GM10266 (cell line): ENCODE measurements at regions not wholly inside any gene's neighbourhood (a gene's known extent, or its start where the extent isn't known, plus 50 kb on each side); places are given as distances from the start of the nearest gene placed in this dataset.
A peak's percentile ranks its signal among the peaks of the same experiment; 100 is the strongest.

ENCODE experiments used
- DNase-seq: peaks from one replicate; pipeline ENCODE4 v3.0.0; 2012; ENCODE audit errors: extremely low spot score
- CTCF ChIP-seq: IDR thresholded peaks from 2 replicates; pipeline ENCODE4 v1.5.1; 2012; ENCODE audit warnings: mild to moderate bottlenecking, low read depth; ENCODE audit not compliant: control insufficient read depth, insufficient read depth; ENCODE audit errors: missing control alignments

GRCh38 chr6:11322252-11322885, 89.9 kb upstream of the NEDD9 start:
- TF ChIP-seq CTCF = no peak
- DNase-seq = no peak

- no peak for DNase-seq
- no peak for TF ChIP-seq CTCF
These were observed 88.6 kb upstream of the NEDD9 start for GRCh38 chr6:11320914-11321597.

- no peak for TF ChIP-seq CTCF
These were observed 86.7 kb upstream of the NEDD9 start for GRCh38 chr6:11318835-11319813.

DNA sequence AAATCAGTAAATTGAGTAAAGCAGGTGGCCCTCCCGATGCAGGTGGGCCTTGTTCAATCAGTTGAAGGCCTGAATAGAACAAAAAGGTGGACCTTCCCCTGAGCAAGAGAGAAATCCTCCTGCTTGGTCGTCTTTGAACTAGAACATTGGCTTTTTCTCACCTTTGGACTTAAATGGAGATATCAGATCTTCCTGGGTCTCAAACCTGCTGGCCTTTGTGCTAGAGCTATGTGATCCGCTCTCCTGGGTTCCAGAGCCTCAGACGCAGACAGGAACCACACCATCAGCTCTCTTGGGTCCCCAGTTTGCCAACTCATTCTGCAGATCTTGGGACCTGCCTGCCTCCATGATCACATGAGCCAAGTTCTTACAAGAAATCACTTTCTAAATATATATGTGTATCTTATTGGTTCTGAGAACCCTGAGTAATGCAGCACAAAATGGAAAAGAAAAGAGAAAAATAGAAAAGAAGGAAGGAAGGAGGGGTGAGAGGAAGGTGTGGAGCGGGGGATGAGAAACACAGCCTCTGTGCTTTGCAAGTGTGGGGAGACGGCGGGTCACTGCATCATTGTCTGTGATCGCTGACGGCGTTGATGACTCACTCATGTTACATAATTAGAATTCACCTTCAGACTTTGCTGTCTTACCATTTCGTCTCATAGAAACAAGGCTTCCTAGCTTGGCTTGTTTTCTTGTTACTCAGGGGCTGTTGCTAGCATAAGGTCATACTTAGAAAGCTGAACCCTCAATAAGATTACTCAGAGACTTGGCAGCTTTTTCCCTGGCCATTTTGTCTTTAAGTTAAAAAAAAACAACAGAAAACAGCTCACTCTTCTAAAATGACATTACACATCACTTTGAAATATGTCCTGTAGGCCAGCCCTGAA, 85.7 kb upstream of the NEDD9 start:
- DNase-seq = peak; percentile 66
- no peak for TF ChIP-seq CTCF

More at GRCh38 chr6:11318835-11319813, 86.7 kb upstream of the NEDD9 start:
- DNase-seq = no peak

GRCh38 chr6:11315743-11316437, 83.4 kb upstream of the NEDD9 start:
- DNase-seq = no peak
- TF ChIP-seq CTCF = no peak

- TF ChIP-seq CTCF = no peak
- no peak for DNase-seq
These were observed 80.7 kb upstream of the NEDD9 start for GRCh38 chr6:11313207-11313606.
